HG03159 (cell line): ENCODE measurements at regions not wholly inside any gene's neighbourhood (a gene's known extent, or its start where the extent isn't known, plus 50 kb on each side); places are given as distances from the start of the nearest gene placed in this dataset.

Source experiments
- ATAC-seq: cut with Tn5 transposase; IDR thresholded peaks from one replicate; pipeline ENCODE4 v1.9.1; 2021; ENCODE audit warnings: mild to moderate bottlenecking, moderate library complexity; ENCODE audit not compliant: unreplicated experiment

GRCh38 chr20:52744441-52744840 is 227.7 kb upstream of the TSHZ2 start:
- no peak for ATAC-seq

GRCh38 chr20:52738081-52738480 is 234.1 kb upstream of the TSHZ2 start:
- no peak for ATAC-seq

- ATAC-seq, result no peak
These were observed 235.7 kb upstream of the TSHZ2 start for GRCh38 chr20:52736507-52736906.

GRCh38 chr20:52731093-52731492 is 241.1 kb upstream of the TSHZ2 start:
- ATAC-seq, result no peak

- ATAC-seq, result no peak
These were observed 244.3 kb upstream of the TSHZ2 start for GRCh38 chr20:52727740-52728456.

GRCh38 chr20:52724541-52724940 is 247.6 kb upstream of the TSHZ2 start:
- no peak for ATAC-seq

GRCh38 chr20:52722926-52723688 is 249.1 kb upstream of the TSHZ2 start:
- ATAC-seq, result no peak

GRCh38 chr20:52708137-52708536 is 264.0 kb upstream of the TSHZ2 start:
- no peak for ATAC-seq

GRCh38 chr20:52704553-52704952 is 267.6 kb upstream of the TSHZ2 start:
- ATAC-seq, result no peak

GRCh38 chr20:52688345-52688744 is 283.8 kb upstream of the TSHZ2 start:
- no peak for ATAC-seq

- no peak for ATAC-seq
These were observed 287.3 kb upstream of the TSHZ2 start for GRCh38 chr20:52684905-52685304.

GRCh38 chr20:52684176-52684575 is 288.0 kb upstream of the TSHZ2 start:
- ATAC-seq, result no peak

- ATAC-seq, result no peak
These were observed 288.4 kb upstream of the TSHZ2 start for GRCh38 chr20:52683761-52684160.

- no peak for ATAC-seq
These were observed 289.9 kb upstream of the TSHZ2 start for GRCh38 chr20:52682237-52682636.

- no peak for ATAC-seq
These were observed 290.9 kb upstream of the TSHZ2 start for GRCh38 chr20:52681288-52681687.

- ATAC-seq, result no peak
These were observed 294.9 kb upstream of the TSHZ2 start for GRCh38 chr20:52677216-52677615.

GRCh38 chr20:52676283-52676995 is 295.7 kb upstream of the TSHZ2 start:
- no peak for ATAC-seq

GRCh38 chr20:52675375-52675774 is 296.8 kb upstream of the TSHZ2 start:
- ATAC-seq, result no peak

GRCh38 chr20:52668626-52669025 is 303.5 kb upstream of the TSHZ2 start:
- ATAC-seq, result no peak

GRCh38 chr20:52667358-52667757 is 304.8 kb upstream of the TSHZ2 start:
- ATAC-seq, result no peak

GRCh38 chr20:52665441-52665840 is 306.7 kb upstream of the TSHZ2 start:
- no peak for ATAC-seq

- ATAC-seq, result no peak
These were observed 316.8 kb upstream of the TSHZ2 start for GRCh38 chr20:52655395-52655794.
